GM19324 (cell line): ENCODE measurements at regions not wholly inside any gene's neighbourhood (a gene's known extent, or its start where the extent isn't known, plus 50 kb on each side); places are given as distances from the start of the nearest gene placed in this dataset.

ENCODE experiments used
- ATAC-seq: cut with Tn5 transposase; IDR thresholded peaks from one replicate; pipeline ENCODE4 v1.9.1; 2021; ENCODE audit warnings: mild to moderate bottlenecking, moderate library complexity; ENCODE audit not compliant: unreplicated experiment, low FRiP score

GRCh38 chr3:103403191-103403590 is 968.4 kb downstream of the ZPLD1 start:
- ATAC-seq, result no peak

- ATAC-seq, result no peak
Observed at GRCh38 chr3:103406320-103406850, 971.6 kb downstream of the ZPLD1 start.

- no peak for ATAC-seq
Observed at GRCh38 chr3:103410231-103410630, 975.4 kb downstream of the ZPLD1 start.

- ATAC-seq, result no peak
Observed at GRCh38 chr3:103421460-103421859, 986.6 kb downstream of the ZPLD1 start.

- no peak for ATAC-seq
Observed at GRCh38 chr3:103437883-103438282, 1003.1 kb downstream of the ZPLD1 start.

- peak; percentile 81 for ATAC-seq
Observed at GRCh38 chr3:103440539-103441203, 1005.9 kb downstream of the ZPLD1 start.

- ATAC-seq, result no peak
Observed at GRCh38 chr3:103446953-103447629, 1012.3 kb downstream of the ZPLD1 start.

GRCh38 chr3:103453152-103453551 is 1018.3 kb downstream of the ZPLD1 start:
- ATAC-seq, result no peak

- ATAC-seq, result no peak
Observed at GRCh38 chr3:103459815-103460214, 1025.0 kb downstream of the ZPLD1 start.

GRCh38 chr3:103470498-103470897 is 1035.7 kb downstream of the ZPLD1 start:
- no peak for ATAC-seq

- ATAC-seq, result no peak
Observed at GRCh38 chr3:103494011-103494410, 1059.2 kb downstream of the ZPLD1 start.

GRCh38 chr3:103494512-103494911 is 1059.7 kb downstream of the ZPLD1 start:
- no peak for ATAC-seq

- no peak for ATAC-seq
Observed at GRCh38 chr3:103495186-103495585, 1060.4 kb downstream of the ZPLD1 start.

GRCh38 chr3:103499132-103499900 is 1064.5 kb downstream of the ZPLD1 start:
- ATAC-seq, result no peak

- ATAC-seq, result no peak
Observed at GRCh38 chr3:103499967-103500366, 1065.2 kb downstream of the ZPLD1 start.

- no peak for ATAC-seq
Observed at GRCh38 chr3:103510760-103511159, 1075.9 kb downstream of the ZPLD1 start.

- no peak for ATAC-seq
Observed at GRCh38 chr3:103511891-103512290, 1077.1 kb downstream of the ZPLD1 start.

- ATAC-seq, result no peak
Observed at GRCh38 chr3:103512595-103512994, 1077.8 kb downstream of the ZPLD1 start.

GRCh38 chr3:103513003-103513402 is 1078.2 kb downstream of the ZPLD1 start:
- no peak for ATAC-seq

GRCh38 chr3:103515116-103515515 is 1080.3 kb downstream of the ZPLD1 start:
- no peak for ATAC-seq

- ATAC-seq, result no peak
Observed at GRCh38 chr3:103516950-103517349, 1082.1 kb downstream of the ZPLD1 start.
